AG10803 (cell line): ENCODE measurements at regions not wholly inside any gene's neighbourhood (a gene's known extent, or its start where the extent isn't known, plus 50 kb on each side); places are given as distances from the start of the nearest gene placed in this dataset.

Experiments
- DNase-seq: peaks from one replicate; pipeline ENCODE4 v3.0.0; 2010; ENCODE audit warnings: low read depth
- H3K4me3 ChIP-seq: 2 replicates; pipeline ENCODE4 v1.5.1; 2011; ENCODE audit warnings: mild to moderate bottlenecking, low read length, control low read depth
- TF ChIP-seq, protein P1 (sequence below): conservative IDR thresholded peaks from 2 replicates; pipeline ENCODE4 v1.5.1; 2011; ENCODE audit warnings: mild to moderate bottlenecking, low read length, control low read depth, inconsistent platforms

DNA sequence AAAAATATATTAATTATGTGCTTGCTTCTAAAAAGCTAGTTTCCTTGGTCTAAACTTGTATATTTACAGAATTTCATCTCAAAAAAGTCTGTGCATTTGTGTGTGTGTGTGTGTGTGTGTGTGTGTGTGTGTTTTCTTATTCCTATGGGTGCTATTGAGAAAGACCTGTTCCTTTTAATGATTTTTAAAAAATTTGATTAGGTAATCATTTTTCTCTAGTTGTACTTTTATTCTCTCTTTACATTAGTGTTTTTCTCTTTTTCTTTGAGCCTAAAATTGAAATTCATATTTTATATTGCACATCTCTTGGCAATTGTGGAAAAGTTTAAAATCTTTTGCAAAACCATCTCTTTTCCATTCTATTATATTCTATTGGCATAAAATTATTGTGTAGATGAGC is 690.4 kb upstream of the NDST4 start:
- H3K4me3 ChIP-seq: no peak overlapping the region
- TF ChIP-seq, protein P1, sequence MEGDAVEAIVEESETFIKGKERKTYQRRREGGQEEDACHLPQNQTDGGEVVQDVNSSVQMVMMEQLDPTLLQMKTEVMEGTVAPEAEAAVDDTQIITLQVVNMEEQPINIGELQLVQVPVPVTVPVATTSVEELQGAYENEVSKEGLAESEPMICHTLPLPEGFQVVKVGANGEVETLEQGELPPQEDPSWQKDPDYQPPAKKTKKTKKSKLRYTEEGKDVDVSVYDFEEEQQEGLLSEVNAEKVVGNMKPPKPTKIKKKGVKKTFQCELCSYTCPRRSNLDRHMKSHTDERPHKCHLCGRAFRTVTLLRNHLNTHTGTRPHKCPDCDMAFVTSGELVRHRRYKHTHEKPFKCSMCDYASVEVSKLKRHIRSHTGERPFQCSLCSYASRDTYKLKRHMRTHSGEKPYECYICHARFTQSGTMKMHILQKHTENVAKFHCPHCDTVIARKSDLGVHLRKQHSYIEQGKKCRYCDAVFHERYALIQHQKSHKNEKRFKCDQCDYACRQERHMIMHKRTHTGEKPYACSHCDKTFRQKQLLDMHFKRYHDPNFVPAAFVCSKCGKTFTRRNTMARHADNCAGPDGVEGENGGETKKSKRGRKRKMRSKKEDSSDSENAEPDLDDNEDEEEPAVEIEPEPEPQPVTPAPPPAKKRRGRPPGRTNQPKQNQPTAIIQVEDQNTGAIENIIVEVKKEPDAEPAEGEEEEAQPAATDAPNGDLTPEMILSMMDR: no peak
- no peak for DNase-seq

DNA sequence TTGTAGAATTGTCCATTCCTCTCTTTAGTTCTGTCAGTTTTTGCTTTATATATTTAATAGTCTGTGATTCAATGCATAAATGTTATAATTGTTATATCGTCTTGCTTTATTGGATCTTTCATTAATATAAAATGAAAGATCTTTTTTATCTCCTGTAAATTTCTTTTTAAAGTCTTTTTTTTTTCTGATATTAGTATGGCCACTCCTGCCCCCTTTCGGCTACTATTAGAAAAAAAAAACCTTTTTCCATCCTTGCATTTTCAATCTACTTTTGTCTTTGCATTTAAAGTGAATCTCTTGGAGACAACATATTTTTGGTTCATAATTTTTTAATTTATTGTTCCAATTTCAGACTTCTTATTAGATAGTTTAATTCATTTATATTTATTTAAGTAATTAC is 677.4 kb upstream of the NDST4 start:
- no peak overlapping the region for H3K4me3 ChIP-seq
- no peak for DNase-seq
- TF ChIP-seq, protein P1: no peak

DNA sequence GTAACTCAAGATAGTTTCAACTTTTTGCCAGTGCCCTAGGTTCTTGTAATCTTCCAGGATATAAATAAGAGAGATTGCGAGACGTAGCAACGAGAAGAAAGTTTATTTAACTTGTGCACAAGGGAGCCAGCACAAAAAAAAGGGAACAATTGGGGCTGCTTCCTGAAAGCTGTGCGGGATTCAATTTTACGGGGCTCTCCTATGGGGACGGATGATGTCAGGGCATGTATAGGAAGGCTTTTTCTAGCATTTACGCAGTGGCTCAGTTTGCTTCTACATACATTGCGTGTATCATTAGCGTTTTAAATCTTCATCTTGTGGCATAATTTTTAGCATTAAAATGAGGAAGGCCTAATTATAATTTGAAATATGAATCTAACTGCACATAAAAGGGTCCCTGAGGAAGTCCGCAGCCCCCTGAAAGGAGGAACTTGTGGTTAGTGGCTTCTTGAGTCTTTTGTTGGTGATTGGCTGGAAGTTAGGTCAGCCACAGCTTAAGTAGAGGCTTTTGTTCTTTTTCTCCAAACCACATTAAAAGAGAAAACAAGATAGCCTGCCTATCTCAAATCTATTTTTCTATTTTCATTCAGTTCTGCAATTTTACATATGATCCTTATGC is 668.2 kb upstream of the NDST4 start:
- H3K4me3 ChIP-seq: no peak overlapping the region
- DNase-seq: no peak
- TF ChIP-seq, protein P1: no peak

DNA sequence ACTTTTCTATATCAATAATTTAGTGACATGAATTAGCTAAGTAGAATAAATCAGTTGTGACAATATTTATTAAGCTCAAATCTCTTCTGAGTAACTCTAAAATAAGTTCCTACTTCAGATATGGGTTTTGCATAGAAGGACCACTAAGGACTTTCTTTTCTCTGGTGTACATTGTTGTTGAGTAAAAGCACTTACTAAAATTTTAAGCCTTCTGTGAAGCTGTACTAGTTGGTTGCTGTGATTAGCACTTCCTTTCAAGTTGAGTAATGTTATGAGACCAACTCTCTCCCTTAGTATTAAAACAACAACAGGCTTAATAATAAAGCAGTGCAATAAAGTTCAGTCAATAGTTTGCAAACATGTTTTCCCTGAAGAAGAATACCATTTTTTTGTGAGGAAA is 667.4 kb upstream of the NDST4 start:
- TF ChIP-seq, protein P1: no peak
- no peak for DNase-seq
- no peak overlapping the region for H3K4me3 ChIP-seq

DNA sequence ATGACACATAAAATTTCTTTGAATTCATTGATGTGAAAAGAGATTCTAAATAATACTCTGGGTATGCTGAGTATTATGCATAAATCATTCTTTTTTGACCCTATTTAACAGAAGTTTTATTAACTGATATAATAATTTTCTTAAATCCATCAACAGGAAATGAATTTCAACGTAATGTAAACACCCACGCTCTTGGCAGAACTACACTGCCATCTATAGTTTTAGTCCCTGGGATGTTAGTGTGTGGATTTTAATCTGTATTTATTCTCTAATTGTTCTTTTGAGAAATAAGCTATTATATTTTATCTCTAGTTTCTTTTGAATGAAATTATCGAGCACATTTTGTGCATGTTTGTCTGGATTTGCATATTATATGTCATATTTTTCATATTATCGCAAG is 666.8 kb upstream of the NDST4 start:
- H3K4me3 ChIP-seq: no peak overlapping the region
- TF ChIP-seq, protein P1: no peak
- no peak for DNase-seq

DNA sequence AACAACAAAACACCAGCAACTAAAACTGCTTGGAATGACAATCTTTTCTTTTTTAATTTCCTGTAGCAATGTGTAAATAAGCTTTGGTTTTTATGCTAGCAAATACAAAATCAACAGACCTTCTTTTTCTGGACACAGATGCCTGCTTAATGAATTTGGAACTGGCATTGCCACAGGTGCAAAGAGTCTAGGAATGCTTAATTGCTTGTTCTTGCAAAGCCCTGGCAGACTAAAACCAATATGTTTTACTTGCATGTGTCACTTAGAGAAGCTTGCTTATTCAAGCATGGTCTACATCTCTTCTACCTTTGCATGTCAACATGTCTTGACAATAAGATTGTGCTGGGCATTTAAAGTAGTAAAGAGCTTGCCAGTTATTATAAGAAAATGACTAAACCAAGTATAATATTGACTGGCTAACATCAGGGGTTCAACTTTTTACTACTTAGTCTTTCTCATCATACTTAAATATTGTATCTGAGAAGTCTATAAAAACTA is 656.7 kb upstream of the NDST4 start:
- TF ChIP-seq, protein P1: no peak
- H3K4me3 ChIP-seq: no peak overlapping the region
- no peak for DNase-seq

DNA sequence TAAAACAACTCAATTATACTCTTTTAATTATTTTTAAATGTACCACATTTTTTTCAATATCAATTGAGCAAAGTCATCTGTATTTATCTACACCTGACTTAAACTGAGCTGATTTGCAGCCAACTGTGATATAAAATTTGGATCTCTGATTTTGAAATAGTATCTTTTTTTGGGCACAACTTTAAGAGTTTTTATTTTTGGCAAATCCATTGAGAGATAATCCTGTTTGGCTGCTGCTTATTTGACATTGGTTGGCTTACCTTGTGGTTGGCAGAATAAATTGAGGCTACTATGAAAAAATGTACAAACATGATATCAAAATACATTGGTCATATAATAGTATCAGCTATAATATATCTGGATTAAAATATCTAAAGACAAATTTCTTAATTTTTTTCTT is 656.0 kb upstream of the NDST4 start:
- DNase-seq: no peak
- no peak overlapping the region for H3K4me3 ChIP-seq
- TF ChIP-seq, protein P1: no peak
